PC-9 (cell line): ENCODE measurements at regions not wholly inside any gene's neighbourhood (a gene's known extent, or its start where the extent isn't known, plus 50 kb on each side); places are given as distances from the start of the nearest gene placed in this dataset.

Experiments
- CTCF ChIP-seq: fragments of 200-600 bp; sonication (generic); conservative IDR thresholded peaks from 2 replicates; pipeline ENCODE4 v1.6.1; 2017; ENCODE audit warnings: mixed run types, antibody characterized with exemption, mild to moderate bottlenecking, moderate library complexity
- EZH2 ChIP-seq: fragments of 200-600 bp; sonication (generic); IDR thresholded peaks from 2 replicates; pipeline ENCODE4 v1.8.0; 2017; ENCODE audit warnings: antibody characterized with exemption, low read depth

DNA sequence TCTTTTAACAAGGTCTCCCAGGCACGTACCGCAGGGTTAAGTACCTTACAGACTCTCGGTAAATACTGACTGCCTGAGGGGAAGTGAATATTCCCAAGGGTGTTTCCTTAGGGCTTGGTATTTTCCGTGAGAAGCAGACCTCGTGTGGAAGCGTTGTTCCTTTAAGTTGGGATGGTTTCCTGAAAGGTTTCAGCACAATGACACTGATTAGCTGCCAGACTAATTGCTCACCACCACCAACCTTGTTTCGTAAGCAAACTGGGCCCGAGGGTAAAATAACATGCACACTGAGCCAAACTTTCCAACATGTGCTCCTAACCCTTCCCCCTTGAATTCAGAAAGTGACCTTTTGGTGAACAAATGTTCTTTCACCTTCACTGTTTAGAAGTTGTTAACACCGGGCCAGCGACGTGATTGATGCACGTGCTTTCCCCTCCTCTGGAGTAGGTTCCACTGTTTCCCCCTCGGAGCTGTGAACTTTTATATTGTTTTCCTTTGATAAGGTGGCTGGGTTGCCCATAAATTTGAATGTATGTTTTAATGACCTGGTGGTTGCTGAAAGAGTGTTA is 128.1 kb upstream of the RPS23 start:
- TF ChIP-seq CTCF (no peak), EZH2 (no peak)
